ENCODE measurements at regions not wholly inside any gene's neighbourhood (a gene's known extent, or its start where the extent isn't known, plus 50 kb on each side); places are given as distances from the start of the nearest gene placed in this dataset.

- Mint-ChIP-seq H3K4me1 (peaks cover 16% of the 10 kb centered on the region), H3K4me3 (peak overlapping the region in 1 of 2 donors; percentile 85), H3K9me3 (peaks cover 5 to 21% (median 17%) of the 10 kb centered on the region in 7 donors), H3K36me3 (peaks cover 4 to 6% of the 10 kb centered on the region in 2 donors), H3K27ac (no peak overlapping the region), H3K27me3 (ENCODE audit: low read depth in 3 of 3) (peaks cover 64 to 79% (median 70%) of the 10 kb centered on the region in 3 donors)
- H3K27ac ChIP-seq (ENCODE audit: low read depth in 1 of 2, low read length in 2 of 2): no peak overlapping the region
- no peak overlapping the region for H2AFZ ChIP-seq (ENCODE audit: insufficient read depth, low read depth, low read length, poor library complexity, severe bottlenecking)
- no peaks in the 10 kb centered on the region for H4K20me1 ChIP-seq (ENCODE audit: insufficient read depth, low read length)
- H3K4me2 ChIP-seq (replicated peaks; ENCODE audit: extremely low read depth, low read length, poor library complexity, severe bottlenecking): no peak overlapping the region
- no peak for TF ChIP-seq CTCF (IDR thresholded peaks at IDR 0.05)
- no peak for DNase-seq
- 33% methylated on average over 3 of the region's 8 CpGs for WGBS (ENCODE audit: insufficient coverage)
- H3K27me3 ChIP-seq (ENCODE audit: control insufficient read depth in 2 of 2, insufficient read depth in 2 of 2, low read length in 2 of 2): peaks cover 63 to 71% of the 10 kb centered on the region in 2 donors
- H3K9ac ChIP-seq (ENCODE audit: insufficient read depth, low read length, poor library complexity, severe bottlenecking): no peak overlapping the region
- H3K9me3 ChIP-seq (replicated peaks in 1 of 2; ENCODE audit: control insufficient read depth in 1 of 2, insufficient read depth in 1 of 2, low read length in 2 of 2): peaks cover 0 to 14% of the 10 kb centered on the region in 2 donors
- H3K4me3 ChIP-seq (replicated peaks in 1 of 3; ENCODE audit: low read depth in 2 of 3, low read length in 3 of 3): no peak overlapping the region
- H3K4me1 ChIP-seq (ENCODE audit: control insufficient read depth in 1 of 2, insufficient read depth in 2 of 2, low read length in 2 of 2): peaks cover 9 to 10% of the 10 kb centered on the region in 2 donors
- intact Hi-C loops (cut with micrococcal nuclease): no loop called here
- H3K36me3 ChIP-seq (replicated peaks in 1 of 2; ENCODE audit: control insufficient read depth in 1 of 2, insufficient read depth in 2 of 2, low read length in 2 of 2): no peaks in the 10 kb centered on the region
- no peaks in the 10 kb centered on the region for H3K79me2 ChIP-seq (ENCODE audit: insufficient read depth, low read length)
These were observed 155.2 kb upstream of the PRSS16 start for GRCh38 chr6:27092316-27092692.

DNA sequence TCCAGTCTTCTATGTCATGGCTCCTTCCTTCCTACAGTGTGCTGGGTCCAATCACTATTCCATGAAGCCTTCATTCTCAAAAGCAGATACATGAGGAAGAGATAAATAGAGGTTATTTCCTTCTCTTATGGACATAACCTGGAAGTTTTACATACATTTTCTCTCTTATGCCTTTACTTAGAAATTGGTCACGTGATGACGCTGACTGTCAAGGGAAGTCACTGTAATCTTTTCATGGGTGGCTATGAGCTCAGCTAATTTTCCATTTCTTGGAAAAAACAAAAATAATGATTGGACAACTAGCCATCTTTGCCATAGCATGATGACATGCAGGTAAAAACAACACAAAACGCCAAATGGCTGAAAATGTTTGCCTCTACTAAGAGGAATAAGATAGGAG lies 151.6 kb upstream of the PRSS16 start:
- TF ChIP-seq CTCF (IDR thresholded peaks at IDR 0.05): no peak
- no peak overlapping the region for H3K9ac ChIP-seq (ENCODE audit: insufficient read depth, low read length, poor library complexity, severe bottlenecking)
- peaks cover 5 to 31% of the 10 kb centered on the region in 2 donors for H3K9me3 ChIP-seq (replicated peaks in 1 of 2; ENCODE audit: control insufficient read depth in 1 of 2, insufficient read depth in 1 of 2, low read length in 2 of 2)
- Mint-ChIP-seq H3K9me3 (peaks cover 12 to 42% (median 34%) of the 10 kb centered on the region in 7 donors), H3K36me3 (peaks cover 10% of the 10 kb centered on the region in 2 donors), H3K4me1 (peaks cover 19% of the 10 kb centered on the region), H3K4me3 (peak overlapping the region in 1 of 2 donors; percentile 65), H3K27me3 (ENCODE audit: low read depth in 3 of 3) (peaks cover 66 to 77% (median 68%) of the 10 kb centered on the region in 3 donors), H3K27ac (no peak overlapping the region)
- H4K20me1 ChIP-seq (ENCODE audit: insufficient read depth, low read length): no peaks in the 10 kb centered on the region
- intact Hi-C loops (cut with micrococcal nuclease): no loop called here
- H3K36me3 ChIP-seq (replicated peaks in 1 of 2; ENCODE audit: control insufficient read depth in 1 of 2, insufficient read depth in 2 of 2, low read length in 2 of 2): no peaks in the 10 kb centered on the region
- no peak overlapping the region for H3K4me3 ChIP-seq (replicated peaks in 1 of 3; ENCODE audit: low read depth in 2 of 3, low read length in 3 of 3)
- no peak overlapping the region for H3K4me2 ChIP-seq (replicated peaks; ENCODE audit: extremely low read depth, low read length, poor library complexity, severe bottlenecking)
- peaks cover 11 to 13% of the 10 kb centered on the region in 2 donors for H3K4me1 ChIP-seq (ENCODE audit: control insufficient read depth in 1 of 2, insufficient read depth in 2 of 2, low read length in 2 of 2)
- no peak for DNase-seq
- WGBS (ENCODE audit: insufficient coverage): no CpG with 5 or more reads among the region's 3 CpGs
- no peak overlapping the region for H3K27ac ChIP-seq (ENCODE audit: low read depth in 1 of 2, low read length in 2 of 2)
- peaks cover 59 to 75% of the 10 kb centered on the region in 2 donors for H3K27me3 ChIP-seq (ENCODE audit: control insufficient read depth in 2 of 2, insufficient read depth in 2 of 2, low read length in 2 of 2)
- no peaks in the 10 kb centered on the region for H3K79me2 ChIP-seq (ENCODE audit: insufficient read depth, low read length)
- no peak overlapping the region for H2AFZ ChIP-seq (ENCODE audit: insufficient read depth, low read depth, low read length, poor library complexity, severe bottlenecking)
